NCI-H1417 treated with DMSO at 0.1 percent for 48 hours (cell line): ENCODE measurements at regions not wholly inside any gene's neighbourhood (a gene's known extent, or its start where the extent isn't known, plus 50 kb on each side); places are given as distances from the start of the nearest gene placed in this dataset.

Experiments
- DNase-seq: peaks from one replicate; lab custom pipeline; 2025; lab: John Stamatoyannopoulos, UW

DNA sequence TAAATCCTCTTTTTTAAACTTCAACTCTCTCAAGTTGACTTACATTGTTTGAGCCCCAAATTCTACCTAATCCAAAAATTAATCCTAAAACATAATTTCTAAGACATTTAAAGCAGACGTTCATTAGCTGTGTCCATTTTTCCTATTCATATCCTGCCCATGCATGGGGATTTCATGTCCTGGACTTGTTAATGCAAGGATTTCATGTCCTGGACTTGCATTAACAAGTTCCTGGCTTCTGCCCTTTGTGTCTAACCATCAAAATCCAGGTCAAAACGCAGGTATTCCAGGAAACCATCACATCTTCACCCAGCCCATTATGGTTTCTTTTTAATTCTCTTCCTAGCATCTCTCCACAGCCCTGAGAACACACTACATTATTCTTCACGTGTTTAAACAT lies 454.9 kb downstream of the KLF5 start:
- DNase-seq = no peak

DNA sequence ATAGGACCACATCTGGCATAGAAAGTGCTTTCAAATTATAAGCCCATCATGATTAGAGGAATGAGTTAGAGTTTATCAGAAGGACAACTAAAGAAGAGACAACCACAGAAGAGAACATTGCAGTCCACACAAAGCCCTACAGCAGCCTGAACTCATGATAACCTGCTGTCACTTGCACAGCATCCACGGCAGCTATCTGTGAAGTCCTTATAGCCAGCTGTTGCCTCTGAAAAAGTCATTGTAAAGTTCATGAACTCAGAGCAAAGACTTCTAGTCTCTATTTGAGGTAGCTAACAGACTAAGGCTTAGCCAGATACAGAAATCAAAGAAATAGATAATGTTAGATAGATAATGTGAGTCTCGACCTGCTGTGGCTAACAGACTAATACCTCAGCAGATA lies 450.0 kb downstream of the KLF5 start:
- no peak for DNase-seq

DNA sequence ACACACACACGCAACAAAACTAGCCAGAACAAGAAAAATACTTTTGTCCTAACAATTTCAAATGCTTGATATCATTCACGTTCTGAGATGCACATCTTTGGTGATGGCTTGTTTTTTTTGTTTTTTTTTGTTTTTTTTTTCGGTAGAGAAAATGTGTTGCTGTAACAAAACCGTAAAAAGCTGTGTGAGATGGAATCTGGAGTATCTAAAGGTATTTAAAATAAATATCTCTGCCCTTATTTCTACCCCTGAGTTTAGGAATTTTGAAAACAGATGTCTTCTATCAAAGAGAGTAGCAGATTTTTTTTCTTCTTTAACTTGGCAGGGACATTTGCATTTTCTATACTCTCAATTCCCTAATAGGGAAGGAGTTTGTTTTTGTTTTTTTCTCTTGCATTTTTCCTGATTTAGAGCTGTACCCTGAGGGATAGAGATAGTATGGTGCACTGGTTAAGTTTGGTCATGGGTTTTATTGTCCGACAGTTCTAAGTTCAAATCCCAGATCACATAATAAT lies 446.6 kb downstream of the KLF5 start:
- DNase-seq = no peak

DNA sequence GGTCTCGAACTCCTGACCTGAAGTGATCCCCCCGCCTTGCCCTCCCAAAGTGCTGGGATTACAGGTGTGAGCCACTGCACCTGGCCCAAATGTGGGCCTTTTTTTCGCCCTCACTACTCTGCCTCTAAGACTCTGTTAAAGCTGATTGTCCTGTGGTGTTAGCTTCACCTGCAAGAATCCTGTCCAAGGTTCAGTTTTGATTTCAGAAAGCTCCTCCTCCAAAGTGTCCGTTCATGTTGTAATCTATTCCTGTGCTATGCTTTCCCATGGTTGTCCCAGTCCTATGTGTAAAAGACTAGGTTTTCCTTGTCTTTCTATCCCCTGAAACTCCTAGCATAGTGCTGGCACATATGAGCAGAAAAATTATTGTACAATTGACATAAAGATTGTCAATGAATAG lies 440.9 kb downstream of the KLF5 start:
- DNase-seq = no peak

DNA sequence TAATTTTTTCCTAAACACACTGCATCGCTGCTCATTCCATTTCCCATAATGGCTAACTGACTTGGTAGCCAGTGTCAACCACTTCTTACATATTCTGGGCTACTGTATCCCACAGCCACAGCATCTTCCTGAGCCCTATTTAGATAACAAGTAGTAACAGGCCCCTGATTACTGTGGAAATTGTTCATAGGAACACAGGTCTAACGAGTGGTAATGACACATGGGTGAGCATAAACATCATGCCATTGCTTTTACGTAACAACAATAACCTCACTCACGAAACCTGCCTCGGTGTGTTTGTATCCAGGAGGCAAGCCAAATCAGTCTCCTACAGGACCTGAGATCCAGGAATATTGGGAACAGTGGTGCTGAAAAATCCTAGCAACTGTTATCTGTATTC lies 438.6 kb downstream of the KLF5 start:
- no peak for DNase-seq

DNA sequence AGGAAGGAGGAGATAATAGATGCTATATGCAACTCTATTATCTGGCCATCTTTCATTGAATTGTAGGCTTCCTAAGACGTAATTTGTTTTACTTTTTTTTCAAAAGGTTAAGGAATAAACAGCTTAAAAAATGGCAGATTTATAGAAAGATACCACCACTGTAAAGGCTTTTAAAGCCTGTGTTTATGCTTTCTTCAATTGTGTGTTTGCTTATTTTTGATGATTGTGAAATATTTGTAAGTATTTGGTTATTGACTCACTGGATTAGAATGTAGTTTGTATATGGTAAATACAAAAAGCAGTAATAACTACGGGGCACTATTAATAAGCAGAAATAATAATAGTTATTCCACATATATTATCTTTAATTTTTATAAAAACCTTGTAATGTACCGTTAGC lies 437.9 kb downstream of the KLF5 start:
- DNase-seq = no peak

DNA sequence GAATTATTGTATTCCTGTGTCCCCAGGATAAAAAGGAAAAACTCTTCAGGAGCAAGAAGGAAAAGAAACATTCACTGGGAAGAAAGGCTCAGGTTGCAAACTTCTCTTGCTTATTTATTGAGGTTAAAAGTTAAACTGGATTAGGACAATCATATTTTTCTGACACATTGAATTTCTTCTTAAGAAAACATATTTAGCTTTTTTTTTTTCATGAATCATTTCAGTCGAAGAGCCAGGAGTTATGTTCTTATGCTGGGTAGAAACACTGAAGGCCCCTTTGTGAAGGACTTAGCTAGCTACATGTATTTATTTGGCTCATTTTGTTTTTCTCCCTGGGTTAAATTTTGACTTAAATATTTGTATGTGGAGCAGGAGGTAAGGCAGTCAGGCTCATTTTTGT lies 434.0 kb downstream of the KLF5 start:
- DNase-seq = no peak

DNA sequence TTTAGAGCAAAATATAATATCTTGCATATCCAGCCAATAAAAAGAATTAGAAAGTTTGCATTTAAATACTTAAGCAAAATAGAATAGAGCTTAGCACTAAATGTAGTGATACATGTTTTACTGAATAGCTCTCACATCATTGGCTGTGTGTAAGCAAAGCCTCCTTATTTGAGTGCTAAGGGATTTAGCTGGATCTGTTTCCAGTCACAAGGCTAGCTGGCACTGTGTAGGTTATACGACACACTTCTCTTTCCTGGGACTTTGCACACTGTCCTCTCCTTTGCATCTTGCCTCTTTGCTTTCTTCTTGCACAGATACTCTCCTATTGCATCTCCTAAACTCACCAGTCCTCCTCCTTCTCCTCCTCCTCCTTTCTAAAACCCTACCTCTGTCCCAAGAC lies 423.8 kb downstream of the KLF5 start:
- DNase-seq = no peak

DNA sequence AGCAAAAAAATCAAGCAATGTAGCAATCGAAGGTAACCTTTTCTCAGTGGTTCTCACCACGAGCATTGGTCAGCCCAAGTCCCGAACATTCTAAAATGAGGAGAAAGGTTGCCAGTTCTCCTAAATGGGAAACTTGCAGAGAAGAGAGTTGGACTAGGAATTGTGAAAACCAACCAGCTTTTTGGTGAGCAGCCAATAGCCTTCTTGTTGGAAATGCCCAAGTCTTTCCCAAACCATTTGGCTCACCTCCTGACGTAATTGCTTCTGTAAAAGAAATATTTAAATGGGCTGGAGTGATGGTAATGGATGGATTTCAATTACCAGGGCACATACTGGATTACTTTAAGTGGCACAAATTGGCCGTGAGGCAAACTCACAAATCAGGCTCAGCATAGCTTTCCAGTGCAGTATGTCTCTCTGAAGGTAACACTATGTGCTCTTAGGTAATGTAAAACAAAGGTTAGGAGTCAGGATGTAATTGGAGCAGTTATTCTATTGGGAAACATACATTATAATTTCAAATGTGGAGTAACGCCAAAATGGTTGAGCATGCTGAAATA lies 423.2 kb downstream of the KLF5 start:
- DNase-seq = no peak

DNA sequence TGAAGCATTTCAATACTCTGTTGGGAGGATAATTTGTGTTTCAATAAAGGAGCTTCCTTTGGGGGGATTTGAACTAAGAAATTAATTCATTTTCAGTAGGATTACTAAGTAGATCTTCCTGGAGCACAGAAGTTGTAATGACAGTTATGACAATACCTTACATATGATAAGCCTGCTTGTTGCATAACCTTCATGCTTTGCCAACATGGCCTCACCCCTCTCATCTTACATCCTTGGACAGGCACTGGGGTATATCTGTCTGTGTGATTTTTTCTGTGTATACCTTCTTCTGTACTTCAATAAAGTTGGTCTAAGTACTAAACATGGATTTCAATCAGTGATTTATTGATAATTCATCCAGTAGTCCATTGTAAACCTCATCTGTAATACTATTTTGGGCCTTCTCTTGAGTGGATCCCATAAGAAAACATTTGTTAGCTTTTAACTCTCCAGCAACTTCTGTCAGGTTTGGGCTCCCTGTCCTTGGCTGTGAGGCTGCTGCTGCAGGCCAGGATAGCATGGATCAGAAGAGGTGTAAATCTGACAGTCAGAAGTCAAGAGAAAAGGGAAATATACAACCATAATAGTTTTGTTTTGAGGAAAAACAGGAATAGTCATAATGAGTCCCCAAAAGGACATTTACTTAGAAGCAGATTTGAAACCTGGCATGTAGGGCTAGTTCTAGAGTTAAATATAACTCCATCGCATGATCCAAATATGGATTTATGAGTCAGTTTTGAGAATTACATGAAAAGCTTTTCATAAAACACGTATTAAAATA lies 422.2 kb downstream of the KLF5 start:
- no peak for DNase-seq

DNA sequence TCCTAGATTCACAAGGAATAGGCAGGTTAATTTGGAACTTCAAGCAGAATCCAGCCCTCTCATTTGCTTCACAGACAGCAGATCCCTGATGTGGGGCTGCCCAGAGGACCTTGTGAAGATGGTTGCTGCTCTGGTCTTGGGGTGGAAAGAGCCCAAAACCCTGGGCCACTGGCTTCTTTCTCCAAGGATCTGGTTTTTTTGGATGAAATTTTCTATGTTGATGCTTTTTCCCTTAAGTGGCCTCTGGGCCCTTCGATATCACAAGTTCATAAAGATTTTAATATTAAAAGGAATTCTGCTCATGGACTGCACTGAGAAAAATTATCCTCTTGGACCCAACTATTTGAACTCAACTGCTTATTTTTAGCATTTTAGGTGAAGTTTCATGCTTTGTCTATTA lies 421.1 kb downstream of the KLF5 start:
- DNase-seq = no peak

DNA sequence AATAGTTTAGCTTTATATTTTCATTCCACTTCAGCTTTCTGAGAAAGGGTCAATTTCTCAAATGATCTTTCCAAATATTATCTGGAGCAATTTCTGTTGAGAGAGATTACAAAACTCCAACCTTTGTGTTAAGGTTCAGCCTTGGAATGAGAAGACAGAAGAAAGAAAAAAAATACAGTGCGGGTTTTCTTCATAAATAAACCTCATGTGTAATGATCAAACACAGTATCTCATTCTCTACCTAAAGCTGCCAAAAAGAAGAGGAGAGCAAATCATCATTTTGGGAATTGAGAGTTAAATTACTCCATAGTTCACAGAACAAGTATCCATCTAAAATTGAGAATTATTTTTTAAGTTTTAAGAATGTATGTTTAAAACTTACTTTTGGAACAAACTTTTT lies 420.5 kb downstream of the KLF5 start:
- DNase-seq = no peak

DNA sequence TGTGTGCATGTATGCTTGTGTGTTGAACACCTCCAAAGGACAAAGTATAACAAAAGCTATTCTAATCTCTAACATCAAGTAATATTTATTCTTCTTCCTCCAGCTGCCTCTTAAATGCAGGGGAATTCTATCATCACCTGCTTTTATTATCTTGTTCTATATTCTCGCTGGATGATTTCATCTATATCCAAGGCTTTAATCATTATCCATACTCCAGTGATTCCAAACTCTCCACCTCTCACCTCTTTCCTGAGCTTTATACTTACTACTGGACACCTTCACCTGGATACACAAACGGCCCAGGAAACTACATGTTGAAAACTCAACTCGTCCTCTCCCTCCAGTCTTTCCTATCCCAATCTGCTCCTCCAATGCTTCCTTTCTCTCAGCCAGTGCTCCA lies 418.6 kb downstream of the KLF5 start:
- DNase-seq = no peak

DNA sequence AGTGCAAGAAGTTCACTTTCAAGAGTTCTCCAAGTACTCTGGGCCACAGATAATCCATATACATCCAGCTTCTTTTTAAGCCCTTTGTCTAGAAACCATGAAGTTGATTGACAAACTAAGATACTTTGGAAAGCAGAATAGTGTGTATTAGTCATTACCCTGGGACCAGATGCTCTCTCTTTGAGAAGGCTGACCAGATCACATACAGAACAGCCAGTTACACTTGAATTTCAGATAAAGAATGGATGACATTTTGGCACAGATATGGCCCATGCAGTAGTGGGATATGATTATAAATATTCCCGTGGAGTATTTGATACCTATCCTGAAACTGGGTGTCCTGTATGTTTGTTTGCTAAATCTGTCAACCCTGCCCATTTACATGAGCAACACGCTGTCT lies 414.2 kb downstream of the KLF5 start:
- no peak for DNase-seq

DNA sequence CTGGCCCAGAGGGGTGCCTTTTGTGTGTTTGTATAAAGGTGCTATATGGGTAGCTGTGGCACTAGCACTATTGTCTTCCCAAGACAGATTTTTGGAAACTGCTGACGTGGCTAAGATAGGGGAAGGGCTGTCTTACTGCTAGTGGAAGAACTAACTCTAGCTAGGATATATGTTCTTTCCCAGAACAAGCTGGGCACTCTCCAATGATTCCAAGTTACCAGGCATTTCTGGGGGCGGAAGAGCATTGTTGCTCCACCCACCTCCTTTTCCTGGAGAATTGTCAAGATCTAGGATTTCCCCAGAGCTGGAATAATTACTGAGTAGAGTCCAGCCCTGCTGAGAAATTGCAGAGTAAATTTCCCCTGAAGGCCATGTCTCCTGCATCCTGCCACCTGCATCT lies 408.3 kb downstream of the KLF5 start:
- DNase-seq = no peak

DNA sequence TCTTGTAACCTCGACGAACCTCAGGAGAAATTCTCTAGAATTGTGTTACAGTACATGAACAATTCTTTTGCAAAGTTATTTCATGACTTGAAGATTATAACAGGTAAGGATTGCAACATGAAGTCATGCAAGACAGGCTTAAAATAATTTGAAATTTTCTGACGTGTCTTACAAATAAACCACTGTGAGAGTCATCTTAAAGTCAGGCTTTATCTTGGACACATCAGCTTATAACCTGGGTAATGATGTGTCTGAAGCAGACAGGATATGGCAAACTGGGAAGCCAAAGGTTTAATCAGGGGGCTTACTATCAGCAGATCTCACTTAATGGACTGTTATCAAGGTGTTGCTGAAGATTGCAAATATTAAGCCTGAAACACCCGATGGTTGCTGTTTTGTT lies 407.8 kb downstream of the KLF5 start:
- DNase-seq = no peak

DNA sequence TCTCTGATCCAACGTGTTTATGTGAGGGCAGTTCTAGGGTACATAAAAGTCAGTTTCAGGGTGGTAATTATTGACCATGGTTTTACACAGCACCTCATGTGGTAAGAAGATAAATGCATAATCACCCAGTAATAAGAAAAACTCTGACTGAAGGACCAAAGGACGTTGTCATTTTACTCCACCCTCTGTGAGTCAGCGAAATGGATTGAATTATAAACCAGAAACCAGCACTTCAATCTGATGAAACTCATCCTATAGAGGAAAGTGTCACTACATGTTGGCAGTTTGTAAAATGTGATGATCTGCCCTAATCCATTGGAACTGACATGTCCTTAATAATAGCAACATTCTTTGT lies 406.8 kb downstream of the KLF5 start:
- no peak for DNase-seq

DNA sequence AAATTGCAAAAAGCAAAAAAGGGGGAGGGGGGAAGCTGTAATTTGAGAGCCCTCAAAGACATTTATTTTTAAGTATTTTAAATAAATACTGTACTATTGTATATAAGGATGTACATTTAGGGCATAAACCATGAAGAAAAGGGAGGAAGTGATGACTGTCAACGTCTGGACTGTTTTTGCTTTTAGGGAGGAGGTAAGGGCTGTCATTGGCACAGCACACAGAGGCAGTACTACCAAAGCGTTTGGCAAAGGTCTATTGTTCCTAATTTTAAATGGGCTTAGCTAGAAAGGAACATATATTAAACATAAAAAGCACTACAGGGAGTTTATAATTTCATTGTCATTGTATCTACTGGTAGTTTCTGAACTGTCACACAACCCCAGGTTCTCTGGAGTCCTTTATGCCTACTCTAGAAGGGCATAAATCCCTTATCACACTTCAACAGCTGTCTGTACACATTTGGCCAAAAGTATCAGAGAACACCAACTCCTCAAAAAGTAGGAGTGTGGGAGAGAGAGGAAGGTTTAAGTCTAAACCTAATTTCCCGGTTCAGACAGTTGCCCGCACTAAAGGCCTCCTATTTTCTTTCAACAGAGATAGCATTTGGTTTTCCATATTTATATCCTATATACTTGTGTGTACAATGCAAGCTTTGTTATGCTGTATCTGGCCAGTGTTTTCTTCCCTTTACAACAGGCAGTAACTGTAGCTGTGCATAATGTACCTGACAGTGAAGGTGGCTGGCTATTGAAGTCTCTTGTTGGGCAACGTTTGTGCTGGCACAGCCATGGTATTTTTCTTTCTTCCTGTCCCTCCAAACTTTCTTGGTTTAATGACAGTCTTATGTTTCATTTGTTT lies 406.2 kb downstream of the KLF5 start:
- no peak for DNase-seq

DNA sequence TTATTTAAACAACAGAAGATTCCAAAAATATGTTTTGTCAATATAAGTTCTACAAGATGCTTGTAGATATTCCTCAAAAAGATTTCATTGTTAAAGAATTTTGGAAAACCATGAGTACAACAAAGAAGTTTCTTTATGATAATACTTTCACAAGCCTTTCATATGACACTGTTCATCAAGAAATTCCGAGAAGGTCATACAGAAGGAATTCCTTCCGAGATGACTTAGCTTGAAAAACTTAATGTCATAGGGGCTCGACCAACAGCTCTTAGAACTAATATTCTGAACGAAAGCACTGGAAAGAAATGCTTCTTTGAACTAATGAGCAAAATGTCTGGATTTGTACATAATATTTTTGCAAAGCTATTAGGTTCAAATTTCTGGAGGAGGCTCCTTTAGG lies 403.4 kb downstream of the KLF5 start:
- no peak for DNase-seq

DNA sequence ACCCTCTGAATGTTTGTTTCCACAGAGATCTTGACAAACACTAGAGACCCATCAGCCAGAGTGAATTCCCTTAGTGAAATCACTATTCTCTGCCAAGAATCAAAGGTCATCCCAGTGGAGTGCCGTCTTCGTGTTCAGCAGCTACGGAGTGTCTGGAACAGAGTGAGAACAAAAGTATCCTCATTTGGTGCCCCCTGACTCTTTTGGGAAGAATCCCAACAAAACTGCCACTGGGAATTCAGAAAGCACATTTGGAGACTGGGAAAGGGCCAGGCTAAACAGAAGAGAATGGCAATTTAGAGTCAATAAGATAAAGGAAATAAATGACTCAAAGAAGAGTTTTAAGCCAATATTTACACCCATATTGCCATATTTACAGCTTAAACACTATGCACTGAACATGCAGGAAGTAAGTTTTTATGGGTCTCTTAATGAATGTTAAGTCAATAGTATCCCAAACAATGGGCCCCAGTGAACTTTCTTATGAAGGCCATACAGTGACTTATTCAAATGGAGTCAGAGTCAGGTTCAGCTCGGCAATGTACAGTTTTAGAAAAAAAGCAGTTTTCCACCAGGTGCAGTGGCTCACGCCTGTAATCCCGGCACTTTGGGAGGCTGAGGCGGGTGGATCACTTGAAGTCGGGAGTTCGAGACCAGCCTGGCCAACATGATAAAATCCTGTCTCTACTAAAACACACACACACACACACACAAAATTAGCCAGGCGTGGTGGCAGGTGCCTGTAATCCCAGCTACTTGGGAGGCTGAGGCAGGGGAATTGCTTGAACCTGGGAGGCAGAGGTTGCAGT lies 392.6 kb downstream of the KLF5 start:
- DNase-seq = no peak

DNA sequence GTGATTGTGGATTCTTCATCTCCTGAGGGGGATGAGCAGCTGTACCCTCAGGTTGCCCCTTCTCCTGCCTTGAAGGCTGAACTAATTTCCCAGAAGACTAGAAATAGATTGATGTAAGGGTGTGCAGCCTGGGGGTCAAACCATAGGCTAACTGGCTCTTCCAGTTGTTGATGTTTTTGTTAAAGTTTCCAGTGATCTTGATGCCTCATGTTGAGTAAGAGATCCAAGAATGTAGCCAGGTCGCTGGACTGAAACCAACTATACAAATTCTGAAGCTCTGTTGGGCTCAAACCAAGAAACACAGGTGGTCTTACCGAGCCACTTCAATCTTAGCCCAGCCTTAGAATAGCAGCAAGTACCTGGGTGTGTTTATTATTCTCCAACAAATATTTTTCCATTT lies 391.8 kb downstream of the KLF5 start:
- no peak for DNase-seq

DNA sequence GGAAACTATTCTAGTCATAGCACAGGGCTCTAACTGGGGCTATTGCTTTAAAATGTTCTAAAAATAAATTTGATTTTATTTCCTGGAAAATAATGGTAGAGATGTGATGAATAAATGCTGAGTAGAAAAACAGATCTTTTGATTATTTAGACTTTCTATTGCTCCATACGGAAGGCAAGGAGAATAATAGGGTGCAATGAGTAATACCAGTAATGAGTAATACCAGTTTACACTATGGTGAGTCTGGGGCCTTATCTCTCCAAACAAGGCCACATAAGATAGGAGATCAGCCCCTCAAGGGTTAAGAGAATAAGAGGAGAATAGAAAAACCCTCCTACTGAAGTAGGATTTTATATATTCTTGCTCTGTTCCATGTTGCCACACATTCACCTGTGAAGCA lies 390.4 kb downstream of the KLF5 start:
- DNase-seq = no peak
